MG63 (cell line): ENCODE measurements at regions not wholly inside any gene's neighbourhood (a gene's known extent, or its start where the extent isn't known, plus 50 kb on each side); places are given as distances from the start of the nearest gene placed in this dataset.
"Not testable (repeated sequence)": the region's sequence is repeated elsewhere in the genome, so short reads cannot be mapped to it uniquely, and the experiment has no call there.

Experiments used
- DNase-seq: peaks from one replicate; pipeline ENCODE4 v3.0.0-alpha.2; 2020
- H3K27me3 ChIP-seq: fragments of 250-450 bp; sonication (Bioruptor Pico); 2 replicates; pipeline ENCODE4 v1.5.1; 2020; ENCODE audit warnings: mild to moderate bottlenecking, moderate library complexity
- H3K36me3 ChIP-seq: fragments of 250-450 bp; sonication (Bioruptor Pico); 2 replicates; pipeline ENCODE4 v1.5.1; 2020; ENCODE audit warnings: mild to moderate bottlenecking, moderate library complexity
- H3K4me3 ChIP-seq: fragments of 250-450 bp; sonication (Bioruptor Pico); 2 replicates; pipeline ENCODE4 v1.5.1; 2020; ENCODE audit warnings: mild to moderate bottlenecking, moderate library complexity
- H3K9me3 ChIP-seq: fragments of 250-450 bp; sonication (Bioruptor Pico); 2 replicates; pipeline ENCODE4 v1.5.1; 2020; ENCODE audit warnings: mild to moderate bottlenecking, moderate library complexity

GRCh38 chr17:63189082-63189481, 223.0 kb downstream of the TANC2 start:
- no peaks in the 10 kb centered on the region for H3K27me3 ChIP-seq
- H3K36me3 ChIP-seq: no peaks in the 10 kb centered on the region
- no peak for DNase-seq
- no peak overlapping the region for H3K4me3 ChIP-seq
- no peaks in the 10 kb centered on the region; the same call in 1 of the 2 replicates for H3K9me3 ChIP-seq

GRCh38 chr17:63189930-63190329, 223.9 kb downstream of the TANC2 start:
- Histone ChIP-seq H3K4me3 (no peak overlapping the region), H3K9me3 (no peaks in the 10 kb centered on the region; the same call in 1 of the 2 replicates), H3K27me3 (no peaks in the 10 kb centered on the region), H3K36me3 (no peaks in the 10 kb centered on the region)
- DNase-seq: no peak

- H3K36me3 ChIP-seq: peaks cover 3% of the 10 kb centered on the region; the same call in 1 of the 2 replicates
- no peaks in the 10 kb centered on the region for H3K27me3 ChIP-seq
- H3K4me3 ChIP-seq: no peak overlapping the region
- no peaks in the 10 kb centered on the region for H3K9me3 ChIP-seq
- no peak for DNase-seq
These were observed 224.9 kb downstream of the TANC2 start for GRCh38 chr17:63190821-63191370.

GRCh38 chr17:63191610-63192009, 225.6 kb downstream of the TANC2 start:
- peaks cover 3% of the 10 kb centered on the region; the same call in 1 of the 2 replicates for H3K36me3 ChIP-seq
- no peaks in the 10 kb centered on the region for H3K9me3 ChIP-seq
- no peaks in the 10 kb centered on the region for H3K27me3 ChIP-seq
- no peak overlapping the region for H3K4me3 ChIP-seq
- DNase-seq: no peak

GRCh38 chr17:63193827-63194226, 227.8 kb downstream of the TANC2 start:
- H3K27me3 ChIP-seq: no peaks in the 10 kb centered on the region
- no peaks in the 10 kb centered on the region for H3K9me3 ChIP-seq
- H3K4me3 ChIP-seq: no peak overlapping the region
- DNase-seq: no peak
- peaks cover 3% of the 10 kb centered on the region; the same call in 1 of the 2 replicates for H3K36me3 ChIP-seq

- Histone ChIP-seq H3K36me3 (peaks cover 3% of the 10 kb centered on the region; the same call in 1 of the 2 replicates), H3K9me3 (no peaks in the 10 kb centered on the region), H3K4me3 (no peak overlapping the region), H3K27me3 (no peaks in the 10 kb centered on the region)
- no peak for DNase-seq
These were observed 230.8 kb downstream of the TANC2 start for GRCh38 chr17:63196772-63197335.

- no peaks in the 10 kb centered on the region for H3K27me3 ChIP-seq
- 0 out of 2 replicates have a peak, but pooled peaks cover 4% of the 10 kb centered on the region for H3K36me3 ChIP-seq
- DNase-seq: no peak
- no peak overlapping the region for H3K4me3 ChIP-seq
- H3K9me3 ChIP-seq: peaks cover 13% of the 10 kb centered on the region; the same call in 1 of the 2 replicates
These were observed 237.6 kb downstream of the TANC2 start for GRCh38 chr17:63203652-63204051.

- no peak for DNase-seq
- H3K36me3 ChIP-seq: no peaks in the 10 kb centered on the region
- H3K4me3 ChIP-seq: no peak overlapping the region
- H3K27me3 ChIP-seq: no peaks in the 10 kb centered on the region
- H3K9me3 ChIP-seq: no peaks in the 10 kb centered on the region
These were observed 224.2 kb downstream of the CYB561 start for GRCh38 chr17:63221939-63222338.

GRCh38 chr17:63222655-63223054, 223.5 kb downstream of the CYB561 start:
- Histone ChIP-seq H3K4me3 (no peak overlapping the region), H3K9me3 (no peaks in the 10 kb centered on the region), H3K36me3 (no peaks in the 10 kb centered on the region), H3K27me3 (no peaks in the 10 kb centered on the region)
- DNase-seq: no peak

- no peaks in the 10 kb centered on the region for H3K36me3 ChIP-seq
- no peak overlapping the region for H3K4me3 ChIP-seq
- H3K9me3 ChIP-seq: no peaks in the 10 kb centered on the region
- H3K27me3 ChIP-seq: no peaks in the 10 kb centered on the region
- DNase-seq: no peak
These were observed 222.7 kb downstream of the CYB561 start for GRCh38 chr17:63223212-63223911.

GRCh38 chr17:63224644-63225043, 221.5 kb downstream of the CYB561 start:
- DNase-seq: no peak
- H3K27me3 ChIP-seq: no peaks in the 10 kb centered on the region
- no peaks in the 10 kb centered on the region for H3K36me3 ChIP-seq
- H3K4me3 ChIP-seq: no peak overlapping the region
- H3K9me3 ChIP-seq: peaks cover 6% of the 10 kb centered on the region

GRCh38 chr17:63226720-63227119, 219.4 kb downstream of the CYB561 start:
- H3K27me3 ChIP-seq, H3K36me3 ChIP-seq, H3K4me3 ChIP-seq, DNase-seq: not testable (repeated sequence)
- peaks cover 24% of the 10 kb centered on the region for H3K9me3 ChIP-seq

- DNase-seq, H3K36me3 ChIP-seq, H3K4me3 ChIP-seq, H3K27me3 ChIP-seq: not testable (repeated sequence)
- H3K9me3 ChIP-seq: peaks cover 24% of the 10 kb centered on the region
These were observed 215.0 kb downstream of the CYB561 start for GRCh38 chr17:63231015-63231620.

- Histone ChIP-seq H3K36me3 (no peaks in the 10 kb centered on the region), H3K9me3 (peaks cover 24% of the 10 kb centered on the region), H3K4me3 (no peak overlapping the region), H3K27me3 (no peaks in the 10 kb centered on the region)
- no peak for DNase-seq
These were observed 213.4 kb downstream of the CYB561 start for GRCh38 chr17:63232565-63233310.

- no peak for DNase-seq
- H3K9me3 ChIP-seq: no peaks in the 10 kb centered on the region
- no peaks in the 10 kb centered on the region for H3K36me3 ChIP-seq
- H3K4me3 ChIP-seq: no peak overlapping the region
- no peaks in the 10 kb centered on the region for H3K27me3 ChIP-seq
These were observed 206.0 kb downstream of the CYB561 start for GRCh38 chr17:63240106-63240505.

- no peak for DNase-seq
- H3K9me3 ChIP-seq: no peaks in the 10 kb centered on the region
- H3K4me3 ChIP-seq: no peak overlapping the region
- H3K36me3 ChIP-seq: no peaks in the 10 kb centered on the region
- H3K27me3 ChIP-seq: no peaks in the 10 kb centered on the region
These were observed 199.8 kb downstream of the CYB561 start for GRCh38 chr17:63246344-63246743.

GRCh38 chr17:63247706-63248105, 198.4 kb downstream of the CYB561 start:
- Histone ChIP-seq H3K27me3 (no peaks in the 10 kb centered on the region), H3K36me3 (no peaks in the 10 kb centered on the region), H3K9me3 (no peaks in the 10 kb centered on the region), H3K4me3 (no peak overlapping the region)
- no peak for DNase-seq
